HepG2 (cell line): ENCODE measurements at regions not wholly inside any gene's neighbourhood (a gene's known extent, or its start where the extent isn't known, plus 50 kb on each side); places are given as distances from the start of the nearest gene placed in this dataset.

Experiments used
- ATAC-seq: fragments of 200-7000 bp; cut with Tn5 transposase; 3 replicates; pipeline ENCODE4 v1.9.1; 2020; ENCODE audit warnings: mild to moderate bottlenecking, moderate library complexity
- BruUV-seq: library from RNA; stranded (reverse); fragments of 400-500 nt; replicated peaks from 2 replicates; lab custom pipeline; 2021; lab: Mats Ljungman, UMichigan
- CTCF ChIA-PET: fragments of 300-600 bp; formaldehyde crosslinking; extraction: SDS; loops from one replicate; lab custom pipeline; 2021; ENCODE audit warnings: low total read pairs, inconsistent platforms, low intra/inter-chr PET ratio; lab: Yijun Ruan, JAX
- POLR2A ChIA-PET: fragments of 350-600 bp; sonication (Branson Sonifier 250); formaldehyde crosslinking; loops from one replicate; lab custom pipeline; 2020; ENCODE audit warnings: antibody characterized with exemption, inconsistent platforms; lab: Yijun Ruan, JAX
- DNase-seq: peaks from one replicate; pipeline ENCODE4 v3.0.0-alpha.2; 2015; ENCODE audit warnings: low spot score
- FAIRE-seq: peaks from 3 replicates; lab custom pipeline; 2011; peaks lifted over from hg19 to GRCh38; lab: Jason Lieb, UNC
- H2AFZ ChIP-seq: one replicate; pipeline ENCODE4 v1.6.1; 2011; ENCODE audit warnings: low read length, inconsistent platforms
- H3K27ac ChIP-seq: fragments of 300-600 bp; 3 replicates; pipeline ENCODE4 v1.8.0; 2011; ENCODE audit warnings: mixed run types, mild to moderate bottlenecking, mixed read lengths, low read length, inconsistent platforms; ENCODE audit not compliant: insufficient read depth; ENCODE audit errors: extremely low read length
- H3K27me3 ChIP-seq, 2 experiments: fragments of 200-600 bp in 1 of 2; 2 replicates in 1 of 2; 3 replicates in 1 of 2; pipeline versions ENCODE4 v1.6.0 to v1.8.0; 2011; ENCODE audit warnings: low read length in 2 of 2, mild to moderate bottlenecking in 2 of 2, moderate library complexity in 2 of 2, inconsistent platforms in 1 of 2; ENCODE audit not compliant: insufficient read depth in 2 of 2, control insufficient read depth in 1 of 2
- H3K36me3 ChIP-seq, 2 experiments: fragments of 200-600 bp in 1 of 2; replicated peaks in 1 of 2; 2 replicates in 1 of 2; 3 replicates in 1 of 2; pipeline versions ENCODE4 v1.5.1 to v1.8.0; 2011; ENCODE audit warnings: low read length in 2 of 2, inconsistent platforms in 1 of 2; ENCODE audit not compliant: insufficient read depth in 2 of 2, control insufficient read depth in 1 of 2
- H3K4me1 ChIP-seq: 2 replicates; pipeline ENCODE4 v1.5.1; 2012; ENCODE audit warnings: low read length, inconsistent platforms; ENCODE audit not compliant: insufficient read depth
- H3K4me2 ChIP-seq: 2 replicates; pipeline ENCODE4 v1.6.0; 2011; ENCODE audit warnings: low read depth, low read length, inconsistent platforms
- H3K4me3 ChIP-seq, 3 experiments: fragments of 200-600 bp in 1 of 3; sonication (generic), shearing (Covaris generic) in 1 of 3; replicated peaks in 1 of 3; 2 replicates each; pipeline ENCODE4 v1.5.1; 2011 to 2016; ENCODE audit warnings: low read length in 3 of 3, inconsistent platforms in 2 of 3, low read depth in 2 of 3, mild to moderate bottlenecking in 2 of 3, control low read depth in 1 of 3, mixed read lengths in 1 of 3; ENCODE audit not compliant: insufficient read depth in 1 of 3
- H3K79me2 ChIP-seq: one replicate; pipeline ENCODE4 v1.6.1; 2011; ENCODE audit warnings: low read length, inconsistent platforms; ENCODE audit not compliant: insufficient read depth
- H3K9ac ChIP-seq: 2 replicates; pipeline ENCODE4 v1.6.0; 2011; ENCODE audit warnings: mild to moderate bottlenecking, low read depth, low read length, inconsistent platforms; ENCODE audit not compliant: insufficient read depth
- H3K9me3 ChIP-seq: 2 replicates; pipeline ENCODE4 v1.5.1; 2012; ENCODE audit warnings: mild to moderate bottlenecking, low read length
- H4K20me1 ChIP-seq: 2 replicates; pipeline ENCODE4 v1.6.0; 2011; ENCODE audit warnings: inconsistent platforms, mild to moderate bottlenecking, low read length, moderate library complexity; ENCODE audit not compliant: insufficient read depth
- HIC2 ChIP-seq: sonication (generic); formaldehyde crosslinking; IDR thresholded peaks from 2 replicates; pipeline ENCODE4 v1.9.0; 2022; ENCODE audit warnings: low read depth, missing genetic modification reagents
- ZFP91 ChIP-seq: sonication (generic); formaldehyde crosslinking; IDR thresholded peaks from 2 replicates; pipeline ENCODE4 v1.9.0; 2022; ENCODE audit warnings: missing genetic modification reagents, mild to moderate bottlenecking, borderline replicate concordance
- ZGPAT ChIP-seq: IDR thresholded peaks from 2 replicates; pipeline ENCODE4 v1.6.1; 2016; ENCODE audit warnings: mild to moderate bottlenecking
- WGBS: methylation state at CpG from one replicate; pipeline ENCODE4 v1.1.6; 2017; ENCODE audit warnings: low lambda C conversion rate; 5-methylcytosine and 5-hydroxymethylcytosine counted together
- in situ Hi-C: cut with HindIII; loops from 2 replicates; pipeline ENCODE4 v1.10.0; 2017; ENCODE audit warnings: low pct_unique_long_range_greater_than_20kb; ENCODE audit not compliant: extremely low pct_ligation_motif_present
- intact Hi-C: fragments of 100-400 bp; cut with micrococcal nuclease; formaldehyde crosslinking; loops from one replicate; pipeline ENCODE4 v1.10.0; 2022; ENCODE audit not compliant: unreplicated experiment

- no peaks in the 10 kb centered on the region for H3K9me3 ChIP-seq
- CTCF ChIA-PET, result no interaction called here
Measured at GRCh38 chr20:5687884-5688283, 62.3 kb upstream of the SHLD1 start.

More at GRCh38 chr20:5687884-5688283, 62.3 kb upstream of the SHLD1 start:
- BruUV-seq, result no TSS peak
- DNase-seq (no peak), FAIRE-seq (no peak), ATAC-seq (no peak)
- peaks cover 50% of the 10 kb centered on the region for H3K4me1 ChIP-seq
- POLR2A ChIA-PET, result no interaction called here
- no peak overlapping the region for H3K4me3 ChIP-seq
- H3K36me3 ChIP-seq, result no peaks in the 10 kb centered on the region
- peaks cover 0 to 19% of the 10 kb centered on the region in 2 experiments; a peak in 1 of 5 replicates for H3K27me3 ChIP-seq
- H3K9ac ChIP-seq, result no peak overlapping the region
- H4K20me1 ChIP-seq, result no peaks in the 10 kb centered on the region
- WGBS, result 47% methylated on average over 4 of the region's 4 CpGs
- H3K79me2 ChIP-seq, result no peaks in the 10 kb centered on the region
- H3K4me2 ChIP-seq, result no peak overlapping the region
- 0 out of 2 replicates have a peak, but pooled peaks have one; percentile 0 for TF ChIP-seq ZGPAT (CRISPR knock-in tag)
- TF ChIP-seq ZFP91 (CRISPR knock-in tag), result no peak
- 0 out of 2 replicates have a peak, but pooled peaks have one; percentile 12 for TF ChIP-seq HIC2 (CRISPR knock-in tag)
- H2AFZ ChIP-seq, result no peak overlapping the region
- intact Hi-C loops, result no loop called here
- no peak overlapping the region for H3K27ac ChIP-seq
- in situ Hi-C loops, result no loop called here
